Peyer's patch (tissue), 4 donors: ENCODE measurements at regions not wholly inside any gene's neighbourhood (a gene's known extent, or its start where the extent isn't known, plus 50 kb on each side); places are given as distances from the start of the nearest gene placed in this dataset.

Experiments used
- POLR2A ChIP-seq, 2 donors: fragments of 450-650 bp; IDR thresholded peaks; one replicate each; pipeline ENCODE4 v1.5.1; 2017; ENCODE audit warnings: antibody characterized with exemption in 2 of 2, mild to moderate bottlenecking in 2 of 2, moderate library complexity in 2 of 2
- TF ChIP-seq, protein P1 (sequence below), 6 experiments: fragments of 450-650 bp in 4 of 6; fragments of 200-600 bp in 2 of 6; sonication (generic) in 1 of 6; IDR thresholded peaks; one replicate each; pipeline ENCODE4 v1.5.1; 2017 to 2019; ENCODE audit warnings: antibody characterized with exemption in 6 of 6, mild to moderate bottlenecking in 3 of 6, moderate library complexity in 1 of 6

DNA sequence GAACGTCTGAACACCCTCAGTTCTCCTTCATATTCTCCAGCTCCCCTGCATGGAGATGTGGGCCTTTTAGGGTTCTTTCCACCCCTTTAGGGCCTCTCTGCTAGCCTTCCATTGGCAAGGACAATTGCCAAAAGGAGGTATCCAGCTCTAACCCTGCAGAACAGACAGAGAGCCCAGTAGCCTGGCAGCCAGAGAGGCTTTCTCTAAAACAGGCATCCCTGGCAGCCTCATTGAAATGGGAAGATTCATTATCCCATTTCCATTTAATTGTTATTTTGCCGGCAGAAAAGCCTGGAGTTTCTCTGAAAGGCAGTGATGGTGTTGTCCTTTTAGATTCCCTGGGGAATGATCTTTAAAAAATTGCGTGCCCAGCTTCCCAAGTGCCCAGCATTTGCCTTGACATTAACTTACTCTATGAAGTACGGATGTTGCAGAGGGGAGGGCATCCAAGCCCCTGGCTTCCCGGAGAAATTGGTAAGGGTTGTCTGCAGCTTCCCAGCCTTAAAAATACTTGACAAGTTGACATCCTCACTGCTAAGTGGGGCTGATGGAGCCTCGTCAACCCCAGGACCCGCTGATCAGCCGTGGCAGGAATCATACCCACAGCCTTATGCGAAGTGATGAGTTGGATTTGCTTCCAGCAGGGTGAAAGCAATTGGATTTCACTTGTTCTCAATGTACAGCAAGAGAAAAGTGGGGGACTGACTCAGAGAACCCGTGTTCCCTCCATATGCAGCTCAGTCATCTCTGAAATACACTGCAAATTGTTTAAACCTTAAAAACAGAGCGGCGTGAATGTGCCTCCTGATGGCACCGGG is 244.1 kb downstream of the CRLF2 start:
- TF ChIP-seq, protein P1, sequence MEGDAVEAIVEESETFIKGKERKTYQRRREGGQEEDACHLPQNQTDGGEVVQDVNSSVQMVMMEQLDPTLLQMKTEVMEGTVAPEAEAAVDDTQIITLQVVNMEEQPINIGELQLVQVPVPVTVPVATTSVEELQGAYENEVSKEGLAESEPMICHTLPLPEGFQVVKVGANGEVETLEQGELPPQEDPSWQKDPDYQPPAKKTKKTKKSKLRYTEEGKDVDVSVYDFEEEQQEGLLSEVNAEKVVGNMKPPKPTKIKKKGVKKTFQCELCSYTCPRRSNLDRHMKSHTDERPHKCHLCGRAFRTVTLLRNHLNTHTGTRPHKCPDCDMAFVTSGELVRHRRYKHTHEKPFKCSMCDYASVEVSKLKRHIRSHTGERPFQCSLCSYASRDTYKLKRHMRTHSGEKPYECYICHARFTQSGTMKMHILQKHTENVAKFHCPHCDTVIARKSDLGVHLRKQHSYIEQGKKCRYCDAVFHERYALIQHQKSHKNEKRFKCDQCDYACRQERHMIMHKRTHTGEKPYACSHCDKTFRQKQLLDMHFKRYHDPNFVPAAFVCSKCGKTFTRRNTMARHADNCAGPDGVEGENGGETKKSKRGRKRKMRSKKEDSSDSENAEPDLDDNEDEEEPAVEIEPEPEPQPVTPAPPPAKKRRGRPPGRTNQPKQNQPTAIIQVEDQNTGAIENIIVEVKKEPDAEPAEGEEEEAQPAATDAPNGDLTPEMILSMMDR (IDR thresholded peaks at IDR 0.05), result no peak
- TF ChIP-seq POLR2A (IDR thresholded peaks at IDR 0.05), result no peak
